ENCODE measurements at regions not wholly inside any gene's neighbourhood (a gene's known extent, or its start where the extent isn't known, plus 50 kb on each side); places are given as distances from the start of the nearest gene placed in this dataset.
"Not testable (repeated sequence)": the region's sequence is repeated elsewhere in the genome, so short reads cannot be mapped to it uniquely, and the experiment has no call there.

DNA sequence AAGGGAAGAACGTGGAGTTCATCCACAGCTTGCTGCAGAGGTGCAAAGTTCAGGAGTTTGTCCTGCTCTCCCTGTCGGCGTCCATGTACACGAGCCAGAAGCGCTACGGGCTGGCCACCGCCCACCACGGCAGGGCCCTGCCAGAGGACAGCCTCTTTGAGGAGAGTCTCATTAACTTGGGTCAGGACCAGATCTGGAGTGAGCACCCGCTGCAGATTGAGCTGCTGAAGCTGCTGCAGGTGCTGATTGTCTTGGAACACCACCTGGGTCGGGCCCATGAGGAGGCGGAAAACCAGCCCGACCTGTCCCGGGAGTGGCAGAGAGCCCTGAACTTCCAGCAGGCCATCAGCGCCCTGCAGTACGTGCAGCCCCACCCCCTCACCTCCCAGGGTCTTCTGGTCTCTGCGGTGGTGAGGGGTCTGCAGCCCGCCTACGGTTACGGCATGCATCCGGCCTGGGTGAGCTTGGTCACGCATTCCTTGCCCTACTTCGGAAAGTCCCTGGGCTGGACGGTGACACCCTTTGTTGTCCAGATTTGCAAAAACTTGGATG, 73.8 kb upstream of the MORC3 start:
- no peak for DNase-seq (ENCODE audit: low spot score)

- DNase-seq (ENCODE audit: low spot score), result no peak
These were observed 72.5 kb upstream of the MORC3 start for GRCh38 chr21:36247316-36248010.

GRCh38 chr21:36249576-36250422, 70.2 kb upstream of the MORC3 start:
- DNase-seq (ENCODE audit: low spot score), result no peak

DNA sequence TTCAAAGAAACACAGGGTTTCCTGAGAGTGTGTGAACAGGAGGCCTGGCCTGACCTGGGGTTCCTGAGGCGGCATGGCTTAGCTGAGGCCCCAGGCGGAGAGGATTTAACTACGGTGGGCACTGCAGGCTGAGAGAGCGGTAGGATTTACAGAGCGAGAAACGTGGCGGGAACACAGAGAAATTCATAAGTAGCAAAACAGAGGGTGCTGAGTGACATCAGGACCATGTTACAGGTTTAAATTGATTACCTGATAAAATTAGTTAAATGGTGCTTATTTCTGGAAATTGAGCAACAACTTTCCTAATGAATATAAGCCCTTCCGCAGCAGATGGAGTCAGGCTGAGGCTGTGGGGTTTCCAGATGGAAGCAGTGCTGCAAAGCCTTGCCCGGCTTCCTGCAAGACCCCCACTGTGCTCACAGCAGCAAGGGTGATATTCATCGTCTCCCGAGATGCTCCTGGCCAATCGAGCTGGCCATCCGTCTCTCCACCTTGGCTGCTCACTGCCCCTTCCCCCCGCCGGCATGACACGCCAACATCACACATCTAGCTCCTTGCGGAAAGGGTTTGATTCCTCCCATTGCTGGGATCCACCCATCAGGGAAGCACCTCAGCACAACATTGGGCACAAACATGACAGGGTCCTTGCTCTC, 69.4 kb upstream of the MORC3 start:
- DNase-seq (ENCODE audit: low spot score), result no peak

- DNase-seq (ENCODE audit: low spot score), result no peak
These were observed 65.7 kb upstream of the MORC3 start for GRCh38 chr21:36254106-36254941.

DNA sequence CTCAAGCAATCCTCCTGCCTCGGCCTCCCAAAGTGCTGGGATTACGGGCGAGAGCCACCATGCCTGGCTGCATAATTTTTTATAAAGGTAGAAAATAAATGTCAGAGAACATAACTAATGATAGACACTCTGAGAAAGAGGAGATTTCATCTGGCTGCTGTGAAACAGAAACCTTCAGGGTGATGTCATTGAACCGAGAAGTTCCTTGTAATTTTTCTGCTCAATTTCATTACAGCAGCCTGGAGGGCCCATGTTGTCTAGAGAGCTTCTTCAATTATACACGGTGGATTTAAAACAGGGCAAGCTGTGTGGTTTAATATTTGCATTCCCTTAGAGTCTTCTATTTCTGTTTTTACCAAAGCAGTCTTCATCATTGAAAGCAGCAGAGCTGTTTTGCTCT, 64.3 kb upstream of the MORC3 start:
- no peak for DNase-seq (ENCODE audit: low spot score)

DNA sequence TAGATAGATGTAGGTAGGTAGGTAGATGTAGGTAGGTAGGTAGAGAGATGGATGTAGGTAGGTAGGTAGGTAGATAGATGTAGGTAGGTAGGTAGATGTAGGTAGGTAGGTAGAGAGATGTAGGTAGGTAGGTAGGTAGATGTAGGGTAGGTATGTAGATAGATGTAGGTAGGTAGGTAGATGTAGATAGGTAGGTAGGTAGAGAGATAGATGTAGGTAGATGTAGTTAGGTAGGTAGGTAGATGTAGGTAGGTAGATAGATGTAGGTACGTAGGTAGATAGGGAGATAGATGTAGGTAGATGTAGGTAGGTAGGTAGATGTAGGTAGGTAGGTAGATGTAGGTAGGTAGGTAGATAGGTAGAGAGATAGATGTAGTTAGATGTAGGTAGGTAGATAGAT, 62.3 kb upstream of the MORC3 start:
- DNase-seq (ENCODE audit: low spot score), result no peak

DNA sequence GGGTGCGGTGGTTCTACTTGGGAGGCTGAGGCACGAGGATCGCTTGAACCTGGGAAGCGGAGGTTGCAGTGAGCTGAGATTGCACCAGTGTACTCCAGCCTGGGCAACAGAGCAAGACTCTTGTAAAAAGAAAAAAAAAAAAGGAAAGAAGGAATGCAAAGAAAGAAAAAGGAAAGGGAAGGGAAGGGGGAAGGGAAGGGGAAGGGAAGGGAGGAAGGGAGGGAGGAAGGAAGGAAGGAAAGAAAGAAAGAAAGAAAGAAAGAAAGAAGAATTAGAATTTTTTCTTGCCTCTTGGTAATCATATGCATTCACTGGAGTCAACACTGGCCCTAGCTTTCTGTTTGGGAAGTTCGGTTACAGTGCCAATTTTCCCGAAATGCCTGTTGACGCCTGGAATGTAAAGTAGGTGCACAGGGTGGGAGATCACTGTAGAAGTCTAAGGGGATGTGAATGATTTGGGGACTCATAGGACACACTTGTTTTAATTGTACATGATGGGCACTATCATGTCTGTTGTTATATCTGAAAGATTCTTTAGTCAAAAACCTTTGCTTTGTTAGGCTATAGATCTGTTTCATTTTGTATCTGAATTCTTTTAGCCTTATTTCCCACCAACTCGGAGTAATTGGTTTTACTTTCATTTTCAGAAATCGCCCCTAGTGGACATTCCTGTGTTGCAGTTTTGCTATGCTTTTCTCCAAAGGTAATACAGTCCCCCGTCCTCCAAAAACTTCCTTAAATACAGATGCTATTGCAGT, 59.8 kb upstream of the MORC3 start:
- peak; percentile 81 for DNase-seq (ENCODE audit: low spot score)

DNA sequence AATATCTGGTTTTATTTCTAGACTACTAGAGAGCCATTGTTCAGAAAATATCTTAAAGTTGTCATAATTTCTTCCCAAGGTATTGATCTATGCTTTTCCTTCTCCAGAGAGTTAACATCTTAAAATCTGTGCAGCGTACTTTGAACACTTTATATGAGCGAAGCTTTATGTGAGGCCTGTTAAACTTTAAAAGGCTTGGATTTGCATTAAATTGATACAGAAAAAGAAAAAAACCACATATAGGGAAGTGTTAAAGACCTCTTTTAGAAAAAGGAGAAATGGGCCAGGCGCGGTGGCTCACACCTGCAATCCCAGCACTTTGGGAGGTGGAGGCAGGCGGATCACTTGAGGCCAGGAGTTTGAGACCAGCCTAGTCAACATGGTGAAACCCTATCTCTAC, 59.2 kb upstream of the MORC3 start:
- DNase-seq (ENCODE audit: low spot score), result no peak

DNA sequence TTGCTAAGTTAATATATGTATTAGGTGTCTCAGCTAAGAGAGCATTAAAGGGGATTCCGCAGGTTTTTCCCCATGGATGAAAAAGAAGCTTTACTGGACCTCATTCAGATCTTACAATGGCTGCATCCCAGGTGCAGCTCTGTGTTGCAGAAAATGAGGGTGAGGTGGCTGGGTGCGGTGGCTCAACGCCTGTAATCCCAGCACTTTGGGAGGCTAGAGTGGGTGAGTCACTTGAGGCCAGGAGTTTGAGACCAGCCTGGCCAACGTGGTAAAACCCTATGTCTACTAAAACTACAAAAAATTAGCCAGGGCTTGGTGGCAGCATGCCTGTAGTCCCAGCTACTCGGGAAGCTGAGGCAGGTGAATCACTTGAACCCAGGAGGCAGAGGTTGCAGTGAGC, 58.5 kb upstream of the MORC3 start:
- DNase-seq (ENCODE audit: low spot score), result no peak

DNA sequence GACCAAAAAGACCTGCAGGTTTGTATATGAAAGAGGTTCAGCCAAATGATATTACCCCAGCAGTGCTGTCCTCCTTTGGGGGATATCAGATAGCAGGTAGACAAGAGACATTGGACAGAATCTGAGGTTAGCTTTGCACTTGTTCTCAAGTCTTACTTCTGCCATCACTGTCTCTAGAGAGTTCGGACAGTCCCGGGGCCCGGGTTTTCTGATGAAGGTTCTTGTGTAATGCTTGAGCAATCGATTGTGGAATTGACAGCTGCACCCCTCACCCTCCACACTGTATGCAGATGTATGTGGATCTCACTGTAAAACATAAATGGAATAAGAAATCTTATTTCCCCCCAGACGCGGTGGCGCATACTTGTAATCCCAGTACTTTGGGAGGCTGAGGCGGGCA, 56.2 kb upstream of the MORC3 start:
- no peak for DNase-seq (ENCODE audit: low spot score)

DNA sequence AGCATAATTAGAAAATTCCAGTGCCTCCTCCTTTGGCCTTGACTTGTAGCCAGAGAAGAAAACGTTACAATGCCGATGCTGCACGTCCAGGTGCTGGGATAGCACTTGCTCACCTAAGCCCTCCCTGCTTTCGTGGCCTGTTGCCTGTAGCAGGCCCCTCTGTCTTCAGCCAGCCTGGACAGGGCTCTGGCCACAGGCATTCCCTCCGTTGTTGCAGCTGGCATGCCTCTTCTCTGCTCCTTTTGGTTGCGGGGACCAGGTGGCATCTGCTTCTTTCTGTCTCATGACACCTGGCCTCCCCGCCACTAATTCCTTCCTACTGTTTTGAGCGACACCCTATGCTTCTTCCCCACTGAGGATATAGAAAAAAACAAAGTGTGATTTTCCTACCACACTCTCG, 54.6 kb upstream of the MORC3 start:
- no peak for DNase-seq (ENCODE audit: low spot score)

DNA sequence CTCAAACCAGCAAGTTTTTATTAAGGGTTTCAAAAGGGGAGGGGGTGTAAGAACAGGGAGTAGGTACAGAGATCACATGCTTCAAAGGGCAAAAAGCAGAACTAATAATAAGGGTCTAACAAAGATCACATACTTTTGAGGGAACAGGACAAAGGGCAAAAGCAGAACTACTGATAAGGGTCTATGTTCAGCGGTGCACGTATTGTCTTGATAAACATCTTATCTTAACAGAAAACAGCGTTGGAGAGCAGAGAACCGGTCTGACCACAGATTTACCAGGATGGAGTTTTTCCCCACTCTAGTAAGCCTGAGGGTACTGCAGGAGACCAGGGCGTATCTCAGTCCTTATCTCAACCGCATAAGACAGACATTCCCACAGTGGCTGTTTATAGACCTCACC, 52.2 kb upstream of the MORC3 start:
- not testable (repeated sequence) for DNase-seq (ENCODE audit: low spot score)

GRCh38 chr21:36268264-36268663, 51.7 kb upstream of the MORC3 start:
- DNase-seq (ENCODE audit: low spot score), result not testable (repeated sequence)
